GM21619 (cell line): ENCODE measurements at regions not wholly inside any gene's neighbourhood (a gene's known extent, or its start where the extent isn't known, plus 50 kb on each side); places are given as distances from the start of the nearest gene placed in this dataset.

Source experiments
- ATAC-seq: cut with Tn5 transposase; IDR thresholded peaks from one replicate; pipeline ENCODE4 v1.9.1; 2021; ENCODE audit not compliant: unreplicated experiment

- no peak for ATAC-seq
Measured at GRCh38 chr10:10294184-10294880, 723.3 kb upstream of the CELF2 start.

- ATAC-seq = no peak
Measured at GRCh38 chr10:10294881-10295529, 722.7 kb upstream of the CELF2 start.

GRCh38 chr10:10295537-10295936 is 722.1 kb upstream of the CELF2 start:
- no peak for ATAC-seq

GRCh38 chr10:10302689-10303088 is 715.0 kb upstream of the CELF2 start:
- no peak for ATAC-seq

GRCh38 chr10:10307036-10307435 is 710.6 kb upstream of the CELF2 start:
- no peak for ATAC-seq

GRCh38 chr10:10307551-10307950 is 710.1 kb upstream of the CELF2 start:
- no peak for ATAC-seq

- ATAC-seq = no peak
Measured at GRCh38 chr10:10310498-10310897, 707.2 kb upstream of the CELF2 start.

- no peak for ATAC-seq
Measured at GRCh38 chr10:10311966-10312365, 705.7 kb upstream of the CELF2 start.

- ATAC-seq = no peak
Measured at GRCh38 chr10:10313149-10313835, 704.4 kb upstream of the CELF2 start.

- ATAC-seq = no peak
Measured at GRCh38 chr10:10314626-10315025, 703.0 kb upstream of the CELF2 start.

GRCh38 chr10:10315989-10316388 is 701.7 kb upstream of the CELF2 start:
- no peak for ATAC-seq

GRCh38 chr10:10317151-10317550 is 700.5 kb upstream of the CELF2 start:
- ATAC-seq = no peak

GRCh38 chr10:10318856-10319255 is 698.8 kb upstream of the CELF2 start:
- ATAC-seq = no peak

GRCh38 chr10:10320956-10321355 is 696.7 kb upstream of the CELF2 start:
- ATAC-seq = no peak

- no peak for ATAC-seq
Measured at GRCh38 chr10:10326116-10326515, 691.6 kb upstream of the CELF2 start.

- no peak for ATAC-seq
Measured at GRCh38 chr10:10327934-10328333, 689.7 kb upstream of the CELF2 start.

- no peak for ATAC-seq
Measured at GRCh38 chr10:10330418-10330817, 687.3 kb upstream of the CELF2 start.

- ATAC-seq = no peak
Measured at GRCh38 chr10:10332786-10333185, 684.9 kb upstream of the CELF2 start.

- no peak for ATAC-seq
Measured at GRCh38 chr10:10333622-10334021, 684.0 kb upstream of the CELF2 start.

GRCh38 chr10:10338339-10338738 is 679.3 kb upstream of the CELF2 start:
- no peak for ATAC-seq

- no peak for ATAC-seq
Measured at GRCh38 chr10:10346390-10347150, 671.1 kb upstream of the CELF2 start.
